ENCODE measurements at regions not wholly inside any gene's neighbourhood (a gene's known extent, or its start where the extent isn't known, plus 50 kb on each side); places are given as distances from the start of the nearest gene placed in this dataset.

DNA sequence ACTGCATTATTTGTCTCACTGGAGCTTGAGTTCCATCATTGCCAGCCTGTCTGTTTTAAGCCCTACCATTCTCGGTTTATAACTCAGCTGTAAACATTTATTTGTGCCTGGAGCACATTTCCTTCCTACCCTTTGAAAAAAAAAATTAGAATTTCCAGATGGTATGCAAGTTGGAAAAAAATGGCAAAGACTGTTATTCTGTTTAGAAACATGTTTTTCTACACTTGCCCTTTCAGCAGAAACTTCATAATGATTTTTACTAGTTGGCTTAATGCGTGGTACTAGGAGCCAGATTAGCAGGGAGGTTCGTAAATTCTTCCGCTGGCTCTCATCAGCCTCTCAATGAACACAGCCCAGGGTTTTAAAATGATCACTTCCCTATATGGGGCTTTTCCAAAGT lies 238.8 kb upstream of the WWC1 start:
- no peak overlapping the region for H3K27ac Mint-ChIP-seq

DNA sequence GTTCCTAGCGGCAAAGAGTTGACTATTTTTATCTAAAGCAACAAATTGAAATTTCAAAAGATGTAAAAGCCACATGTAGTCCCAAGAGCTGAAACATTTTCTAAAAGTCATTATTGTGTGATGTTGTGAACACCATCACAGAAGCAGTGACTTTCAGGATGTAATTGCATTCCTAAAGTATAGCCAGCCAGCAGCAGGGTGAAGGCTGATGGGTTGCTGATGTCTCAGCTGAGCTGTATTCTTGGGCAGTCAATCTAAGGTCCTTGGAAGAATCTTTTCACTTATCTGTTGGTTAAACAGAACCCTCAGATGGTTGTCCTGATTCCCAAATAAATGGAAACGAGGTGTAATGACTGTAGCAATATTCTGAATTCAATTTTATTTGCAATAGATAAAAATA lies 237.4 kb upstream of the WWC1 start:
- H3K36me3 Mint-ChIP-seq: no peaks in the 10 kb centered on the region
- no peaks in the 10 kb centered on the region for H3K4me1 Mint-ChIP-seq
- H3K4me3 Mint-ChIP-seq: no peak overlapping the region
- no peak overlapping the region for H3K27ac Mint-ChIP-seq
- H3K9me3 Mint-ChIP-seq: no peaks in the 10 kb centered on the region
- no peak for DNase-seq (ENCODE audit: low spot score in 2 of 2)
- no peak for ATAC-seq

More for the DNA sequence above, 238.8 kb upstream of the WWC1 start:
- ATAC-seq: no peak
- Mint-ChIP-seq H3K36me3 (no peaks in the 10 kb centered on the region), H3K9me3 (no peaks in the 10 kb centered on the region), H3K4me3 (no peak overlapping the region), H3K4me1 (no peaks in the 10 kb centered on the region)
- DNase-seq (ENCODE audit: low spot score in 2 of 2): no peak

DNA sequence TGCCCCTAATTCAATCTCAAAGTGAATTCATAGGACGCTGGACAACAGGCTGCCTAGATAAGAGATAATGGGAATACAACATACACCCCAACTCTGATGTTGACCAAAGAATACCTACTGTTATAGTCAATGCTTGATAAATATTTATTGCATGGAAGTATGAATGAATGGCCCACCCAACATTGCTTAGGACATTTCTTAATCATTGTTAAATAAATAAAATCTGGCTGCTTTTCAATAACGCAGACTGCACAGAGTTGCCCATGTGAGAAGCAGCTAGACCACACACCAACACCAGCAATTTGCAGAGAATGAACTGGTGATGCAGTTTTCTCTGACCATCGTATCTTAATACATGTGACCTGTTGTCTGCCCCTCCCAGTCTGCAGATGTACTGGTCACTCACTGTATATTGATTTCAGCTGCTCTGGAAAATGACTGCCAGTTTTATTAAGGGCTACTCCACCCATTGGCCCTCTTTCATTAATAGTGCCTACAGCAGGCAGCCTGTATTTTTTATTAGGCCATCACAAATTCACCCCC lies 236.2 kb upstream of the WWC1 start:
- Mint-ChIP-seq H3K9me3 (no peaks in the 10 kb centered on the region), H3K4me3 (no peak overlapping the region), H3K4me1 (no peaks in the 10 kb centered on the region), H3K36me3 (no peaks in the 10 kb centered on the region), H3K27ac (no peak overlapping the region)
- no peak for DNase-seq (ENCODE audit: low spot score in 2 of 2)
- no peak for ATAC-seq

DNA sequence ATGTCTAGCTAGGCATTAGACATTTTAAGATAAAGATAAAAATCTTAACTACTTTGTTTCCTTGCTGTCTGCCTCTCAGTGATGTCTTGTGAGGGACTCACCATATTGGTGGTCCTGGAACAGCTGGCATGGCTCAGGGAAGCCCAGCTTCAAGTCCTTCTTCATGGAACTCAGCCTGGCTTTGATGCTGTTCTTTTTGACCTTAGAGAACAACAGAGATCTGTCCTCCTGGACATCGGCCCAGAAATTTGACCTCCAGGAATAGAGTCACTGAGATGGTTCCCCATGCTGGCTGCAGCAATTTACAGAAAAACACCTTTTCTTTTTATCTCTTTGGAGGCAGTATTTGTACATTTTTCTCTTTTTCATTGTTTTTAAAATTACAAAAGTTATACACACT lies 235.5 kb upstream of the WWC1 start:
- Mint-ChIP-seq H3K9me3 (no peaks in the 10 kb centered on the region), H3K4me3 (no peak overlapping the region), H3K27ac (no peak overlapping the region), H3K36me3 (no peaks in the 10 kb centered on the region), H3K4me1 (no peaks in the 10 kb centered on the region)
- ATAC-seq: no peak
- DNase-seq (ENCODE audit: low spot score in 2 of 2): no peak

DNA sequence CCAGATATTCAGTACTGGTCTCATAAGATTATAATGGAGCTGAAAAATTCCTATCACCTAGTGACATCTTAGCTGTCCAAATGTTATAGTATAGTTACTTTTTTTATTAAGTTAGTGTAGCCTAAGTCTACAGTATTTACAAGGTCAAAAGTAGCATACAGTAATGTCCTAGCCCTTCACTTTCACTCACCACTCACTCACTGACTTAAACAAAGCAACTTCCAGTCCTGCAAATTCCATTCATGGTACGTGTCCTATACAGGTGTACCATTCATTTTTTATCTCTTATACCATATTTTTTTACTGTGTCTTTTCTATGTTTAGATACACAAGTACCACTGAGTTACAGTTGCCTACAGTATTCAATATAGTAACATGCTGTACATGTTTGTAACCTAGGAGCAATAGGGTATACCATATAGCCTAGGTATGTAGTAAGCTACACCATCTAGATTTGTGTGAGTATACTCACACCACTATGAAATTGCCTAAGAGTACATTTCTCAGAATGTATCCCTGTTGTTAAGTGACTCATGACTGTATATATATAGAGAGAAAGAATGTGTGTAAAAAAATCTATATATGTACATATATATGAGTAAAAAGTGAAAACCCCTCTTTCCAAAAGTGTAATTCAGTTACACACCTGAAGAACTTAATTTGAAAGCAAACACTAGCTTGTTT lies 234.8 kb upstream of the WWC1 start:
- no peaks in the 10 kb centered on the region for H3K36me3 Mint-ChIP-seq
- H3K9me3 Mint-ChIP-seq: no peaks in the 10 kb centered on the region
- H3K4me3 Mint-ChIP-seq: no peak overlapping the region
- H3K4me1 Mint-ChIP-seq: no peaks in the 10 kb centered on the region
- no peak for ATAC-seq
- H3K27ac Mint-ChIP-seq: no peak overlapping the region
- no peak for DNase-seq (ENCODE audit: low spot score in 2 of 2)

DNA sequence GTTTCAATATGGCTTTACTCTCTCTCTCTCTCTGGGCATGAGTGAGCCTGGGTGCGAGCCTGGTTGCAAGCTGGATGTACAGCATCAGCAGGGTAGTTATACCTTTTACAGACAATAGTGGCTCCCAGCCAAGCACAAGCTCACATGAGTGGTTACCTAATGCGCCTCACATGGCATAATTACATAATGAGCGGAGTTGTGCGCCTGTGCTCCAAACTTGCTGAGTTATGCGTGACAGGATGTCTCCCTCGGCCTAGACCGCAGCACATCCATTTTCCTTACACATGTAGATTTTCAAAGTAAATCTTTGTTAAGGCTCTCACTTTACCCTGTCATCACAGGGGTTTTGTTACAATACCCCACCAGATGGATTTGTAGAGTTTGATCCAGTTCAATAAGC lies 233.5 kb upstream of the WWC1 start:
- DNase-seq (ENCODE audit: low spot score in 2 of 2) (no peak), ATAC-seq (no peak)
- Mint-ChIP-seq H3K36me3 (no peaks in the 10 kb centered on the region), H3K4me1 (no peaks in the 10 kb centered on the region), H3K4me3 (no peak overlapping the region), H3K27ac (no peak overlapping the region), H3K9me3 (no peaks in the 10 kb centered on the region)

DNA sequence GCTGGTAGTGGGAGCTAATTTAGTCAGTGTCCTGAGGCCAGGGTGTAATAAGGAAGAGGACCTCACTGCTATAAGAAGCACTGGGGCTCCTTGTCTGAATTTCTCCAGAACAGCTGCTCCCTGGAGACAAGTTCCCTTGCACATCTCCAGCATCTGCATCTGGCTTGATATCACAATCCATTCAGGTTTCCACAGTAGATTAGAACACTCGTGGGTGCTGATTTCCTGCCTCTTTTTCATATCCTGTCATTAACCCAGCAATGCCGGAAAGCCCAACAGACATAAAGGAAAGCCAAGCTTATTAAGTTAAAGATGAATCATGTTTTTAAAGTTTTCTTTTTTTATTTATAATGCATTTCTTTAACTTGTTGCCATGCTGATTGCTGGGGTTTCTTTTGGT lies 232.3 kb upstream of the WWC1 start:
- H3K27ac Mint-ChIP-seq: no peak overlapping the region
- H3K36me3 Mint-ChIP-seq: no peaks in the 10 kb centered on the region

DNA sequence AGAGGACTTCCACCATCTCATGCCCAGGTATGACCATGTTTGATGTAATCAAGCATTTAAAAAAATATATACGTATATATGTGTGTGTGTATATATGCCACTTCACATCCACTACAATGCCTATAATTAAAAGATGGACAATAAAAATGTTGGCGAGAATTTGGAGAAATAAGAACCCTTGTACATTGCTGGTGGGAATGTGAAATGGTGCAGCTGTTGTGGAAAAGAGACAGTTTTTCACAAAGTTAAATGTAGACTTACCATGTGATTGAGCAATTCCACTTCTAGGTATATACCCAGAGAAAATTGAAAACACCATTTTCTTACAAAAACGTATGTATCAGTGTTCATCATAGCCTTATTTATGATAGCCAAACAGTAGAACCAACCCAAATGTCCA lies 229.2 kb upstream of the WWC1 start:
- no peaks in the 10 kb centered on the region for H3K36me3 Mint-ChIP-seq
- no peak overlapping the region for H3K27ac Mint-ChIP-seq

More for the DNA sequence above, 232.3 kb upstream of the WWC1 start:
- Mint-ChIP-seq H3K9me3 (no peaks in the 10 kb centered on the region), H3K4me3 (no peak overlapping the region), H3K4me1 (no peaks in the 10 kb centered on the region)
- DNase-seq (ENCODE audit: low spot score in 2 of 2) (no peak), ATAC-seq (no peak)

DNA sequence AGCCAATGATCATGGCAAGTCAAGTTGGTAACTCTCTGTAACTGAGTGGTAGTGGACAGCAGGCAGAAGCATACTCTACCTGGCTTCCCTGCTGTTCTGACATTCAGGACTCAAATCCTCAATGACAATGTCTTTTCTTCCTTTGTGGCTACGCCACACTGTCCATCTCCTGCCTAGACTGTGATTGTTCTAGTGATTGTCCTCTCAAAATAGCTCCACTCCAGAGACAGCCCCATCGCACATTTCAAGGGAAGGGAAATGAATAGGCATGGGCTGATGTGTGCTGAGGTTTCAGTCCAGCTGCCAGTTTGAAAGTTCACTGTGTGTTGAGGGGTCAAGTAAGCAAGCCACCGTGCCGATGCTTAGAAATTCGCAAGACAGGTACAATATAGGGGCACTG lies 227.0 kb upstream of the WWC1 start:
- DNase-seq (ENCODE audit: low spot score in 2 of 2) (no peak), ATAC-seq (no peak)
- H3K27ac Mint-ChIP-seq: no peak overlapping the region
- H3K36me3 Mint-ChIP-seq: no peaks in the 10 kb centered on the region
- no peaks in the 10 kb centered on the region for H3K9me3 Mint-ChIP-seq
- no peak overlapping the region for H3K4me3 Mint-ChIP-seq
- H3K4me1 Mint-ChIP-seq: no peaks in the 10 kb centered on the region

More for the DNA sequence above, 229.2 kb upstream of the WWC1 start:
- no peak overlapping the region for H3K4me3 Mint-ChIP-seq
- H3K9me3 Mint-ChIP-seq: no peaks in the 10 kb centered on the region
- H3K4me1 Mint-ChIP-seq: no peaks in the 10 kb centered on the region
- ATAC-seq: no peak
- no peak for DNase-seq (ENCODE audit: low spot score in 2 of 2)

DNA sequence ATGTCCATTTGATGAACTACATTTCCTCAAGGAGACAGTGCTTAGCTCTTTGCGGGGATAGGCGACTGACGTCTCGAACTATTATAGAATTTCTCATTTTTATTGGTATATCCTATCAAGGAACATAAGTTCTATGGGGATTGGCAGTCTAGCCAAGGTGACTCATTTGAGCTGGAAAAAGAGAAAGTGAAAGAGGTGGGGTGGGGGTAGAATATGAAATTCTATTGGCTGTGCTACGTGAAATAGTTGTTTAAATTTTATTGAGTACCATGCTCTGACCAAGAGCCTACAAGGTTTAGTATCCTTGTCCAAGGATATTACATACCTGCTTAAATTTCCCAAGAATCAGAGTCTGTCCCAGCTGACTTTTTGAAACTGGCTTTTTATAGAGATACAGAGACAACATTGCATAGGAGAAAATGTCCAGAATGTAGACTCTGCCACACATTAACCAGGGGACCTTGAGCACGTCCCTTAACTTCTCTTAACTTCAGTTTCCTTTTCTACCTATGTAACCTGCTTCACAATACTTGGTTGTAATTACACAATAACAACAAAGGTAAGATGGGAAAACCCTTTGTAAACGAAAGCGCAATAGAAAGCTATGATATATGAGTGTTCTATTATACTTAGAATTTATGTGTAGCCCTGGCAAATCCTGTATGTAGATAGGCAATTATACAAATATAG lies 226.4 kb upstream of the WWC1 start:
- DNase-seq (ENCODE audit: low spot score in 2 of 2): no peak
- Mint-ChIP-seq H3K27ac (no peak overlapping the region), H3K9me3 (no peaks in the 10 kb centered on the region), H3K36me3 (no peaks in the 10 kb centered on the region), H3K4me1 (no peaks in the 10 kb centered on the region), H3K4me3 (no peak overlapping the region)
- no peak for ATAC-seq

DNA sequence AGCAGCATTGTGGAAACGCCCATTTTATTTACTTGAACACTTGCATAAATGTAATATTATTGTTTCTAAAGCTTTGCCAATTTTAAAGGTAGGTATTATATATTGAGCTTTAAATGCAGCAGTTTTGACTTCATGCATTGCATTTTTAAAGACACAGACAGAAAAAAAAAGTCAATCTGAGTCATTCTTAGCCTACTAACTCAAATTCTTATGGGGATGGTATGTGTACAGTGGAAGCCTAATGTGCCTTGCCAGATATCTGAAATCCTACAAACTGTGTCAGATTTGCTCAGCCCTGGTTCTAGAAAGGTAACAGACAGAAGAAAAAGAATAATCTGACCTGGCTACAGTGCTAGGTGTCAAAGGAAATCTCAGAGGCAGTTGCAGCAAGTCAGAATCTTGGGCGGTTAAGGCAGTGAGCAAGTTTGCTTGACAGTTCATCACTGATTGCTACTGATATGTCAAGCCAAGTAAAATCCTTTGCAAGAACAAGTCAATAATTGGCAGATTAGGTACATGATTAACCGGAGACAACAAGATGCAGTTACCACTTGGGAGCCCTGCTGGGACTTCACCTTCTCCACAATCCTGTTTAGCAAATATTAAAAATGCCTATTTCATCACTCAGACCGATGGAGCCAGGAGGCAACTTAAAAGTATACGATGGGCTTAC lies 224.8 kb upstream of the WWC1 start:
- Mint-ChIP-seq H3K4me1 (no peaks in the 10 kb centered on the region), H3K36me3 (no peaks in the 10 kb centered on the region), H3K4me3 (no peak overlapping the region), H3K9me3 (no peaks in the 10 kb centered on the region), H3K27ac (no peak overlapping the region)
- ATAC-seq (no peak), DNase-seq (ENCODE audit: low spot score in 2 of 2) (no peak)

DNA sequence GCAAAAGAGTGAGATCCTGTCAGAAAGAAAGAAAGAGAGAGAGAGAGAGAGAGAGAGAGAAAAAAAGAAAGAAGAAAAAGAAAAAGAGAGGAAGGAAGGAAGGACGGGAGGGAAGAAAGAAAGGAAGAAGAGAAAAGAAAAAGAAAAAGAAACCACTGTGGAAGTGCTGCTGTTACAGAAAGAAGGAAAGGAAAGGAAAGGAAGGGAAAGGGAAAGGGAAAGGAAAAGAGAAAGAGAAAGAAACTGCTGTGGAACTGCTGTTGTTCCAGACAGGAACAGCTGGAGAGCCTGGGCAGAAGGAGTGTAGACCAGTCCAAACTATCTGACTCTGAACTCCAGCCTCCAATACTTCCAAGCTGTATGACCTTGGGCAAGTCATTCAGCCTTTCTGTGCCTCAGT lies 220.7 kb upstream of the WWC1 start:
- no peaks in the 10 kb centered on the region for H3K4me1 Mint-ChIP-seq
- H3K36me3 Mint-ChIP-seq: no peaks in the 10 kb centered on the region
- H3K27ac Mint-ChIP-seq: no peak overlapping the region
- ATAC-seq: no peak
- peaks cover 2% of the 10 kb centered on the region for H3K9me3 Mint-ChIP-seq
- H3K4me3 Mint-ChIP-seq: no peak overlapping the region
- DNase-seq (ENCODE audit: low spot score in 2 of 2): no peak

DNA sequence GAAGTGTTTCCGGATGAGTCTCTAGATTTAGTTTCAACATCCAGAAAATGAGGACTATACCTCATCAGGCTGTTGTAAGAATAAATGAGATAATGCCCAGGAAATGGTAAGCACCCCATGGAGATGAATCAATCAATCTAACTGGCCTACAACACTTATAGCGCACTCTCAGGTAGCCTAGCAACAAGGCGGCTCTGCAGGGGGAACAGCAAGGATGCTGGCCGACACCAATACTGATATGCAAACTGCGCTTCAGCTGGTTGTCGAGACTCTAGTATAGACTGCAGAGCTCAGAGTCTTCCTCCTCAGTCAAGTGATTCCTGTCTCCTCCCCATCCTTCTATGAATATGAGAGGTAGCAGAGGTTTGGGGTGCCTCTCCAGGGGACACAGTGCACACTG lies 218.8 kb upstream of the WWC1 start:
- no peaks in the 10 kb centered on the region for H3K36me3 Mint-ChIP-seq
- DNase-seq (ENCODE audit: low spot score in 2 of 2) (no peak), ATAC-seq (peak; percentile 27)
- H3K4me3 Mint-ChIP-seq: no peak overlapping the region
- no peak overlapping the region for H3K27ac Mint-ChIP-seq
- peaks cover 2% of the 10 kb centered on the region for H3K9me3 Mint-ChIP-seq
- no peaks in the 10 kb centered on the region for H3K4me1 Mint-ChIP-seq

DNA sequence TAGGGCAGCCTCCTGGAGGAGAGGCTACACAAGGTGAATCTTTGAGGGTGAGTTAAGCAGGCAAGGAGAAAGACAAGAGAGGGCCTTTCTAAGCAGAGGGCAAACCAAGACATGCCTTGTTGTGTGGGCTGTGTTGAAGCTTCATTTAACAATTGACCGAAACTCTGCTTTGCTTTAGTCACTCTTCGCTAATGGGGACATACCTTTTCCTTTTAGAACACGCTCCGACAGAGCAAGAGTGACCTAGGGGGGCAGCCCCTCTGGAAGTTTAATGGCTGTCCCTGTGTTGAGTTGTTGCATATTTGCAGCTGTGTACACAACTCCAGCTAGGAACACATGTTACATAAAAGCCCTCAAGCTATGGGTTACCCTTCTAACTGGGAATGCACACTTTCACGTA lies 218.1 kb upstream of the WWC1 start:
- Mint-ChIP-seq H3K27ac (no peak overlapping the region), H3K4me3 (no peak overlapping the region)
- ATAC-seq: peak; percentile 36

DNA sequence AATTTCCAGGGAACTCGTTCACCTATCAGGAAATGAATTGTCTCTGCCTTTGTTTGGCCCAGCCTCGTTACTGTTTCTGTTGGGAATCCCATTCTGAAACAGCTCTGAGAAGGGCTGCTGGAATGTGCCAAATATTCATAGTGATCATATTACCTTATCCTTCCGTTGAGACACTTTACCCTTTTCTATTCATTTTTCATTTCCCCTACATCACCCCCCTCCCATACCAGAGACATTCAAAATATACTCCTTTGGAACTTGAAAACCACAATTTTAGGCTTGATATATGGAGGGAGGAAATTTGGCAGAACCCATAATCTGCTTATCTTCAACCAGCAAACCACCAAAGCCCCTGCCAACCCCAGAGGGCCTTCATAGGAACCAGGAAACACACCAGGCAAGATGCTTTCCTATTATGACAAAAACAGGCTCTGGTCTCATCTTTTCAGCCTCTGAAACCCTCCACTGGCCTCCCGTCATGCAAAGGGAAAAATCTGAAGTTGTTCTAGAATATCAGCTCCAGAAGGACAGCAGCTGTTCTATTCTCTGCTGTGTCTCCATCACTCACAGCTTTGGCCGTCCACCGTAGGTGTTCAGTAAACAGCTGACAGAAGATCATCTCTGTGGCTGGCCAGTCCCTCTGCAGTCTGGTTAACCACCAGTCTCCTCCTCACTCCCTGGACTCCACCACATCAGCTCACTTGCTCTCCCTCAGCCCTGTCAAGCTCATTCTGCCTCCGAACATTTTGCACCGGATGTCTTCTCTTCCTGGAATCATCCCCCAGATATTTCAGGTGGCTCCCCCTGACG lies 217.2 kb upstream of the WWC1 start:
- Mint-ChIP-seq H3K36me3 (no peaks in the 10 kb centered on the region), H3K4me3 (no peak overlapping the region), H3K27ac (no peak overlapping the region), H3K4me1 (no peaks in the 10 kb centered on the region), H3K9me3 (peaks cover 2% of the 10 kb centered on the region)
- DNase-seq (ENCODE audit: low spot score in 2 of 2) (no peak), ATAC-seq (peak; percentile 28)

More for the DNA sequence above, 218.1 kb upstream of the WWC1 start:
- DNase-seq (ENCODE audit: low spot score in 2 of 2): no peak
- Mint-ChIP-seq H3K9me3 (peaks cover 2% of the 10 kb centered on the region), H3K36me3 (no peaks in the 10 kb centered on the region), H3K4me1 (no peaks in the 10 kb centered on the region)
